GM23338 (cell line): ENCODE measurements at regions not wholly inside any gene's neighbourhood (a gene's known extent, or its start where the extent isn't known, plus 50 kb on each side); places are given as distances from the start of the nearest gene placed in this dataset.

Experiments
- STAT1 ChIP-seq: IDR thresholded peaks from one replicate; pipeline ENCODE4 v1.6.1; 2016; ENCODE audit warnings: antibody characterized with exemption; ENCODE audit not compliant: unreplicated experiment
- TF ChIP-seq, protein P1 (sequence below), 2 experiments: fragments of 200-600 bp in 1 of 2; sonication (generic) in 1 of 2; conservative IDR thresholded peaks; 2 replicates each; pipeline versions ENCODE4 v1.5.1 to v1.6.1; 2016 to 2017; ENCODE audit warnings: antibody characterized with exemption in 2 of 2, low read depth in 2 of 2, mild to moderate bottlenecking in 2 of 2, moderate library complexity in 1 of 2
- TF ChIP-seq, protein P2 (sequence below): IDR thresholded peaks from one replicate; pipeline ENCODE4 v1.6.1; 2018; ENCODE audit warnings: antibody characterized with exemption; ENCODE audit not compliant: unreplicated experiment

DNA sequence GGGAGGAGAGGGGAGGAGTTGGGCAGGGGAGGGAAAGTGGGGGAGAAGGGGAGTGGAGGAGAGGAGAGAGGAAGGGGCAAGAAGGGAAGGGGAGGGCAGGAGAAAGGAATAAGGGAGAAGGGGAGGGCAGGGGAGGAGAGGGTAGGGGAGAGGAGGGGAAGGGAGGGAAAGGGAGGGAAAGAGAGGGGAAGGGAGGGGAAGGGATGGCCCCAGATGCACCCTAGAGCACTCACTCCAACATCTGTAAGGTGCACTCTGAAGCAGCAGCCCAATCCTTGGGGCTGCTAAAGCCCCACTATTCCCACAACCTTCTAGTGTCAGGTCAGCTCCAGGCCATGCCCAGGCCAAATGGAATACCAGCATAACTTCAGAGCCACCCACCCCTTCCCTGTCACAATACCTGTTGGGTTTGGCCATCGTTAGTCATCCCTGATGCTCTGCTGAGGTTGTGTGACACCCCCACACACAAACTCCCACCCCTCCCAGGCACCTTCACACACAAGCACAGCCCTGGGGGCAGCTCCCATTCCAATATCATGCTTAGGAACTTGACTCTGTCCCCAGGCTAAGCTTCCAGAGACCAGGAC is 55.7 kb upstream of the PKDCC start:
- no peak for TF ChIP-seq STAT1
- TF ChIP-seq, protein P1, sequence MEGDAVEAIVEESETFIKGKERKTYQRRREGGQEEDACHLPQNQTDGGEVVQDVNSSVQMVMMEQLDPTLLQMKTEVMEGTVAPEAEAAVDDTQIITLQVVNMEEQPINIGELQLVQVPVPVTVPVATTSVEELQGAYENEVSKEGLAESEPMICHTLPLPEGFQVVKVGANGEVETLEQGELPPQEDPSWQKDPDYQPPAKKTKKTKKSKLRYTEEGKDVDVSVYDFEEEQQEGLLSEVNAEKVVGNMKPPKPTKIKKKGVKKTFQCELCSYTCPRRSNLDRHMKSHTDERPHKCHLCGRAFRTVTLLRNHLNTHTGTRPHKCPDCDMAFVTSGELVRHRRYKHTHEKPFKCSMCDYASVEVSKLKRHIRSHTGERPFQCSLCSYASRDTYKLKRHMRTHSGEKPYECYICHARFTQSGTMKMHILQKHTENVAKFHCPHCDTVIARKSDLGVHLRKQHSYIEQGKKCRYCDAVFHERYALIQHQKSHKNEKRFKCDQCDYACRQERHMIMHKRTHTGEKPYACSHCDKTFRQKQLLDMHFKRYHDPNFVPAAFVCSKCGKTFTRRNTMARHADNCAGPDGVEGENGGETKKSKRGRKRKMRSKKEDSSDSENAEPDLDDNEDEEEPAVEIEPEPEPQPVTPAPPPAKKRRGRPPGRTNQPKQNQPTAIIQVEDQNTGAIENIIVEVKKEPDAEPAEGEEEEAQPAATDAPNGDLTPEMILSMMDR (conservative IDR thresholded peaks at IDR 0.05; ENCODE audit: low read depth in 2 of 2): no peak
- TF ChIP-seq, protein P2, sequence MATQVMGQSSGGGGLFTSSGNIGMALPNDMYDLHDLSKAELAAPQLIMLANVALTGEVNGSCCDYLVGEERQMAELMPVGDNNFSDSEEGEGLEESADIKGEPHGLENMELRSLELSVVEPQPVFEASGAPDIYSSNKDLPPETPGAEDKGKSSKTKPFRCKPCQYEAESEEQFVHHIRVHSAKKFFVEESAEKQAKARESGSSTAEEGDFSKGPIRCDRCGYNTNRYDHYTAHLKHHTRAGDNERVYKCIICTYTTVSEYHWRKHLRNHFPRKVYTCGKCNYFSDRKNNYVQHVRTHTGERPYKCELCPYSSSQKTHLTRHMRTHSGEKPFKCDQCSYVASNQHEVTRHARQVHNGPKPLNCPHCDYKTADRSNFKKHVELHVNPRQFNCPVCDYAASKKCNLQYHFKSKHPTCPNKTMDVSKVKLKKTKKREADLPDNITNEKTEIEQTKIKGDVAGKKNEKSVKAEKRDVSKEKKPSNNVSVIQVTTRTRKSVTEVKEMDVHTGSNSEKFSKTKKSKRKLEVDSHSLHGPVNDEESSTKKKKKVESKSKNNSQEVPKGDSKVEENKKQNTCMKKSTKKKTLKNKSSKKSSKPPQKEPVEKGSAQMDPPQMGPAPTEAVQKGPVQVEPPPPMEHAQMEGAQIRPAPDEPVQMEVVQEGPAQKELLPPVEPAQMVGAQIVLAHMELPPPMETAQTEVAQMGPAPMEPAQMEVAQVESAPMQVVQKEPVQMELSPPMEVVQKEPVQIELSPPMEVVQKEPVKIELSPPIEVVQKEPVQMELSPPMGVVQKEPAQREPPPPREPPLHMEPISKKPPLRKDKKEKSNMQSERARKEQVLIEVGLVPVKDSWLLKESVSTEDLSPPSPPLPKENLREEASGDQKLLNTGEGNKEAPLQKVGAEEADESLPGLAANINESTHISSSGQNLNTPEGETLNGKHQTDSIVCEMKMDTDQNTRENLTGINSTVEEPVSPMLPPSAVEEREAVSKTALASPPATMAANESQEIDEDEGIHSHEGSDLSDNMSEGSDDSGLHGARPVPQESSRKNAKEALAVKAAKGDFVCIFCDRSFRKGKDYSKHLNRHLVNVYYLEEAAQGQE: no peak
